SU-DHL-6 (cell line): ENCODE measurements at regions not wholly inside any gene's neighbourhood (a gene's known extent, or its start where the extent isn't known, plus 50 kb on each side); places are given as distances from the start of the nearest gene placed in this dataset.

ENCODE experiments used
- H2AFZ ChIP-seq: fragments of 200-600 bp; sonication (generic); 2 replicates; pipeline ENCODE4 v1.6.1; 2014; ENCODE audit warnings: low read depth, mild to moderate bottlenecking, moderate library complexity, mixed read lengths, antibody characterized with exemption, low read length; ENCODE audit not compliant: severe bottlenecking
- H3F3A ChIP-seq: fragments of 200-600 bp; shearing (Covaris generic); 2 replicates; pipeline ENCODE4 v1.6.0; 2016; ENCODE audit warnings: antibody characterized with exemption, mild to moderate bottlenecking; ENCODE audit not compliant: insufficient read depth
- H3K27ac ChIP-seq: fragments of 200-600 bp; sonication (generic); 2 replicates; pipeline ENCODE4 v1.5.1; 2016; ENCODE audit warnings: low read depth, mild to moderate bottlenecking, low read length, moderate library complexity, mixed read lengths
- H3K27me3 ChIP-seq: fragments of 200-600 bp; sonication (generic), shearing (Covaris generic); 2 replicates; pipeline ENCODE4 v1.6.0; 2014; ENCODE audit warnings: mild to moderate bottlenecking, low read length
- H3K36me3 ChIP-seq: fragments of 200-600 bp; sonication (generic); 2 replicates; pipeline ENCODE4 v1.6.1; 2014; ENCODE audit warnings: mild to moderate bottlenecking, low read length, mixed read lengths
- H3K4me2 ChIP-seq: fragments of 300-600, 200-600 bp; shearing (Covaris generic), sonication (generic); 2 replicates; pipeline ENCODE4 v1.6.0; 2014; ENCODE audit warnings: low read length, low read depth, mild to moderate bottlenecking; ENCODE audit not compliant: poor library complexity, severe bottlenecking
- H3K4me3 ChIP-seq: fragments of 200-600 bp; sonication (generic); 2 replicates; pipeline ENCODE4 v1.5.1; 2014; ENCODE audit warnings: antibody characterized with exemption, low read length, mild to moderate bottlenecking, mixed read lengths; ENCODE audit not compliant: insufficient read depth, poor library complexity, severe bottlenecking
- H3K79me2 ChIP-seq: fragments of 200-600 bp; sonication (generic); 2 replicates; pipeline ENCODE4 v1.6.1; 2014; ENCODE audit warnings: mild to moderate bottlenecking, low read length, moderate library complexity; ENCODE audit not compliant: insufficient read depth
- H3K9ac ChIP-seq: fragments of 200-600 bp; sonication (generic); 2 replicates; pipeline ENCODE4 v1.7.0; 2014; ENCODE audit warnings: mild to moderate bottlenecking, low read length
- H3K9me2 ChIP-seq: fragments of 200-600 bp; sonication (generic); replicated peaks from 2 replicates; pipeline ENCODE4 v1.6.1; 2014; ENCODE audit warnings: low read length; ENCODE audit not compliant: insufficient read depth
- H3K9me3 ChIP-seq: fragments of 200-600 bp; sonication (generic); 2 replicates; pipeline ENCODE4 v1.6.1; 2014; ENCODE audit warnings: low read length, mixed read lengths; ENCODE audit not compliant: insufficient read depth
- H4K20me1 ChIP-seq: fragments of 200-600 bp; sonication (generic); 2 replicates; pipeline ENCODE4 v1.6.1; 2014; ENCODE audit warnings: low read depth, mild to moderate bottlenecking, antibody characterized with exemption, low read length, moderate library complexity, mixed read lengths
- CTCF ChIP-seq: fragments of 200-600 bp; sonication (generic); IDR thresholded peaks from one replicate; pipeline ENCODE4 v1.5.1; 2017; ENCODE audit warnings: antibody characterized with exemption, mild to moderate bottlenecking, low read length, moderate library complexity; ENCODE audit not compliant: insufficient read depth, poor library complexity, severe bottlenecking
- EZH2phosphoT487 ChIP-seq: fragments of 200-600 bp; sonication (generic), shearing (Covaris generic); conservative IDR thresholded peaks from 2 replicates; pipeline ENCODE4 v1.6.1; 2018; ENCODE audit warnings: mild to moderate bottlenecking, antibody characterized with exemption, low read length, moderate library complexity, mixed read lengths

- H3K4me2 ChIP-seq: no peak overlapping the region
- TF ChIP-seq CTCF (no peak), EZH2phosphoT487 (no peak)
- H3K9me3 ChIP-seq: no peaks in the 10 kb centered on the region
- no peak overlapping the region for H3K4me3 ChIP-seq
- H3F3A ChIP-seq: no peaks in the 10 kb centered on the region
- H3K9me2 ChIP-seq: no peaks in the 10 kb centered on the region
- no peak overlapping the region for H3K9ac ChIP-seq
- no peaks in the 10 kb centered on the region for H4K20me1 ChIP-seq
- no peaks in the 10 kb centered on the region for H3K79me2 ChIP-seq
- H3K36me3 ChIP-seq: no peaks in the 10 kb centered on the region
- no peak overlapping the region for H2AFZ ChIP-seq
- H3K27me3 ChIP-seq: no peaks in the 10 kb centered on the region
- no peak overlapping the region for H3K27ac ChIP-seq
Observed at GRCh38 chrX:8279323-8279722, 108.3 kb upstream of the VCX2 start.

- TF ChIP-seq CTCF (no peak), EZH2phosphoT487 (no peak)
- Histone ChIP-seq H3F3A (no peaks in the 10 kb centered on the region), H3K36me3 (no peaks in the 10 kb centered on the region), H3K4me2 (no peak overlapping the region), H4K20me1 (no peaks in the 10 kb centered on the region), H2AFZ (no peak overlapping the region), H3K4me3 (no peak overlapping the region), H3K9ac (no peak overlapping the region), H3K27ac (no peak overlapping the region), H3K27me3 (no peaks in the 10 kb centered on the region), H3K79me2 (no peaks in the 10 kb centered on the region), H3K9me2 (no peaks in the 10 kb centered on the region), H3K9me3 (no peaks in the 10 kb centered on the region)
Observed at GRCh38 chrX:8284131-8284530, 113.1 kb upstream of the VCX2 start.

- Histone ChIP-seq H3F3A (no peaks in the 10 kb centered on the region), H3K9me2 (no peaks in the 10 kb centered on the region), H2AFZ (no peak overlapping the region), H3K4me3 (no peak overlapping the region), H3K79me2 (no peaks in the 10 kb centered on the region), H3K9ac (no peak overlapping the region), H4K20me1 (no peaks in the 10 kb centered on the region), H3K9me3 (no peaks in the 10 kb centered on the region), H3K27ac (no peak overlapping the region), H3K27me3 (no peaks in the 10 kb centered on the region), H3K36me3 (no peaks in the 10 kb centered on the region), H3K4me2 (no peak overlapping the region)
- TF ChIP-seq EZH2phosphoT487 (no peak), CTCF (no peak)
Observed at GRCh38 chrX:8288590-8288989, 117.5 kb upstream of the VCX2 start.

GRCh38 chrX:8289523-8289922 lies 118.5 kb upstream of the VCX2 start:
- no peaks in the 10 kb centered on the region for H4K20me1 ChIP-seq
- H3K9me3 ChIP-seq: no peaks in the 10 kb centered on the region
- no peaks in the 10 kb centered on the region for H3K79me2 ChIP-seq
- no peaks in the 10 kb centered on the region for H3F3A ChIP-seq
- no peaks in the 10 kb centered on the region for H3K27me3 ChIP-seq
- H3K4me3 ChIP-seq: no peak overlapping the region
- no peak overlapping the region for H2AFZ ChIP-seq
- H3K36me3 ChIP-seq: no peaks in the 10 kb centered on the region
- no peak overlapping the region for H3K4me2 ChIP-seq
- H3K9ac ChIP-seq: no peak overlapping the region
- no peak for TF ChIP-seq EZH2phosphoT487
- no peak for TF ChIP-seq CTCF
- no peak overlapping the region for H3K27ac ChIP-seq
- H3K9me2 ChIP-seq: no peaks in the 10 kb centered on the region
